ENCODE measurements at regions not wholly inside any gene's neighbourhood (a gene's known extent, or its start where the extent isn't known, plus 50 kb on each side); places are given as distances from the start of the nearest gene placed in this dataset.

GRCh38 chr18:72160510-72161445 lies 383.4 kb downstream of the CBLN2 start:
- no peak for TF ChIP-seq ZNF274 (IDR thresholded peaks at IDR 0.05; ENCODE audit: low read depth, low read length)
- TF ChIP-seq YY1 (IDR thresholded peaks at IDR 0.05; ENCODE audit: insufficient read depth, insufficient read length), result no peak
- TF ChIP-seq SUZ12 (IDR thresholded peaks at IDR 0.05; ENCODE audit: extremely low read depth, insufficient read depth, insufficient read length), result no peak
